ENCODE measurements at regions not wholly inside any gene's neighbourhood (a gene's known extent, or its start where the extent isn't known, plus 50 kb on each side); places are given as distances from the start of the nearest gene placed in this dataset.

DNA sequence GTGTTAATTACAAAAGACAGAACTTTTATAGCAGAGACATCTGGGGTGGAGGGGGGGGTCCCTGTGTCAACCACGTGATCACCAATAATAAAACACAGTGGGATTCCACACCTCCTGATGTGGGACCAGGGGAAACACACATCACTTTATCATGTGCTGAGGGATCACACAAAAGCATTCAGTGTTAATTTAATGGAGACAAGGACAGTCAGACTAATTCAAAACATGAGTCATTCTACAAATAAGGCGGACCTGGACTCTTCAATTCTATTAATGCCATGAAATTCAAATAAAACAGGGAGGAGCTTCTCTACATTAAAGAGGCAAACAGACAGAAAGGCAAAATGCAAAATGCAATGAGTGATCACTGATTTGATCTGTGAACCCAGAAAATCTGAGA, 67.3 kb upstream of the PFKP start:
- TF ChIP-seq CTBP1 (IDR thresholded peaks at IDR 0.05; ENCODE audit: borderline replicate concordance) (no peak), ZNF384 (IDR thresholded peaks at IDR 0.05) (no peak), SUZ12 (IDR thresholded peaks at IDR 0.05) (no peak), SP1 (IDR thresholded peaks at IDR 0.05) (no peak), TARDBP (IDR thresholded peaks at IDR 0.05) (no peak)
- TF ChIP-seq, protein P1, sequence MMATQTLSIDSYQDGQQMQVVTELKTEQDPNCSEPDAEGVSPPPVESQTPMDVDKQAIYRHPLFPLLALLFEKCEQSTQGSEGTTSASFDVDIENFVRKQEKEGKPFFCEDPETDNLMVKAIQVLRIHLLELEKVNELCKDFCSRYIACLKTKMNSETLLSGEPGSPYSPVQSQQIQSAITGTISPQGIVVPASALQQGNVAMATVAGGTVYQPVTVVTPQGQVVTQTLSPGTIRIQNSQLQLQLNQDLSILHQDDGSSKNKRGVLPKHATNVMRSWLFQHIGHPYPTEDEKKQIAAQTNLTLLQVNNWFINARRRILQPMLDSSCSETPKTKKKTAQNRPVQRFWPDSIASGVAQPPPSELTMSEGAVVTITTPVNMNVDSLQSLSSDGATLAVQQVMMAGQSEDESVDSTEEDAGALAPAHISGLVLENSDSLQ (IDR thresholded peaks at IDR 0.05), result no peak
